Neural cell (in vitro differentiated cells): ENCODE measurements at regions not wholly inside any gene's neighbourhood (a gene's known extent, or its start where the extent isn't known, plus 50 kb on each side); places are given as distances from the start of the nearest gene placed in this dataset.

Experiments
- H2AFZ ChIP-seq: fragments of 200-600, 300-800 bp; sonication (generic), shearing (Covaris generic); 2 replicates; pipeline ENCODE4 v1.6.0; 2014; ENCODE audit warnings: low read depth, mild to moderate bottlenecking, antibody characterized with exemption, low read length, moderate library complexity
- H3F3A ChIP-seq: fragments of 200-600 bp; shearing (Covaris generic); 2 replicates; pipeline ENCODE4 v1.6.1; 2016; ENCODE audit warnings: mild to moderate bottlenecking, moderate library complexity, mixed read lengths, antibody characterized with exemption, low read length; ENCODE audit not compliant: insufficient read depth, poor library complexity, severe bottlenecking
- H3K27ac ChIP-seq: fragments of 200-600, 300-800 bp; sonication (generic), shearing (Covaris generic); 2 replicates; pipeline ENCODE4 v1.5.1; 2014; ENCODE audit warnings: mild to moderate bottlenecking, low read length, moderate library complexity
- H3K27me3 ChIP-seq: fragments of 300-800, 200-600 bp; sonication (generic), shearing (Covaris generic); 2 replicates; pipeline ENCODE4 v1.6.0; 2014; ENCODE audit warnings: mild to moderate bottlenecking, low read depth, low read length, moderate library complexity; ENCODE audit not compliant: insufficient read depth
- H3K36me3 ChIP-seq: fragments of 300-800, 200-600 bp; sonication (generic), shearing (Covaris generic); 2 replicates; pipeline ENCODE4 v1.5.1; 2014; ENCODE audit warnings: mild to moderate bottlenecking, antibody characterized with exemption, low read length, moderate library complexity; ENCODE audit not compliant: insufficient read depth
- H3K4me2 ChIP-seq: fragments of 300-800, 200-600 bp; sonication (generic), shearing (Covaris generic); 2 replicates; pipeline ENCODE4 v1.6.0; 2014; ENCODE audit warnings: mild to moderate bottlenecking, low read length
- H3K4me3 ChIP-seq: fragments of 300-800, 200-600 bp; sonication (generic), shearing (Covaris generic); 2 replicates; pipeline ENCODE4 v1.5.1; 2014; ENCODE audit warnings: mild to moderate bottlenecking, low read length, moderate library complexity
- H3K79me2 ChIP-seq: fragments of 200-600 bp; shearing (Covaris generic); replicated peaks from 2 replicates; pipeline ENCODE4 v1.6.0; 2014; ENCODE audit warnings: mild to moderate bottlenecking, low read length, moderate library complexity; ENCODE audit not compliant: insufficient read depth
- H3K9ac ChIP-seq: fragments of 300-800, 200-600 bp; sonication (generic), shearing (Covaris generic); 2 replicates; pipeline ENCODE4 v1.6.1; 2016; ENCODE audit warnings: mild to moderate bottlenecking, low read length, mixed read lengths
- H3K9me2 ChIP-seq: fragments of 200-600 bp; shearing (Covaris generic); 2 replicates; pipeline ENCODE4 v1.6.1; 2016; ENCODE audit warnings: mild to moderate bottlenecking, low read length, mixed read lengths; ENCODE audit not compliant: insufficient read depth
- H3K9me3 ChIP-seq: fragments of 200-600, 300-800 bp; sonication (generic), shearing (Covaris generic); 2 replicates; pipeline ENCODE4 v1.6.1; 2016; ENCODE audit warnings: mild to moderate bottlenecking, mixed run types, low read length, moderate library complexity, mixed read lengths
- H4K20me1 ChIP-seq: fragments of 200-600 bp; shearing (Covaris generic); 2 replicates; pipeline ENCODE4 v1.6.1; 2016; ENCODE audit warnings: mild to moderate bottlenecking, mixed run types; ENCODE audit not compliant: insufficient read depth
- EP300 ChIP-seq: fragments of 450-650 bp; conservative IDR thresholded peaks from 2 replicates; pipeline ENCODE4 v1.6.1; 2014; ENCODE audit warnings: antibody characterized with exemption, mild to moderate bottlenecking, moderate library complexity; ENCODE audit not compliant: poor library complexity, severe bottlenecking
- EZH2 ChIP-seq: fragments of 200-600, 300-800 bp; shearing (Covaris generic), sonication (generic); IDR thresholded peaks from 2 replicates; pipeline ENCODE4 v1.6.1; 2014; ENCODE audit warnings: antibody characterized with exemption, low read length, borderline replicate concordance, mild to moderate bottlenecking; ENCODE audit not compliant: insufficient read depth, poor library complexity, severe bottlenecking
- MXI1 ChIP-seq: fragments of 450-650 bp; conservative IDR thresholded peaks from 2 replicates; pipeline ENCODE4 v1.6.1; 2014; ENCODE audit warnings: antibody characterized with exemption, mild to moderate bottlenecking; ENCODE audit not compliant: poor library complexity, severe bottlenecking
- POLR2AphosphoS5 ChIP-seq: IDR thresholded peaks from 2 replicates; pipeline ENCODE4 v1.6.1; 2012
- RAD21 ChIP-seq: fragments of 450-650 bp; conservative IDR thresholded peaks from 2 replicates; pipeline ENCODE4 v1.6.1; 2014; ENCODE audit warnings: antibody characterized with exemption, mild to moderate bottlenecking, moderate library complexity
- SMC3 ChIP-seq: fragments of 450-650 bp; conservative IDR thresholded peaks from 2 replicates; pipeline ENCODE4 v1.6.1; 2014; ENCODE audit warnings: antibody characterized with exemption, mild to moderate bottlenecking, moderate library complexity; ENCODE audit not compliant: poor library complexity
- TAF1 ChIP-seq: IDR thresholded peaks from 2 replicates; pipeline ENCODE4 v1.6.1; 2012; ENCODE audit warnings: low read depth
- TF ChIP-seq, protein P1 (sequence below): IDR thresholded peaks from 2 replicates; pipeline ENCODE4 v1.6.1; 2012; ENCODE audit warnings: borderline replicate concordance
- TF ChIP-seq, protein P2 (sequence below): fragments of 450-650 bp; IDR thresholded peaks from 2 replicates; pipeline ENCODE4 v1.5.1; 2014; ENCODE audit warnings: antibody characterized with exemption, mild to moderate bottlenecking, moderate library complexity; ENCODE audit not compliant: poor library complexity, severe bottlenecking

DNA sequence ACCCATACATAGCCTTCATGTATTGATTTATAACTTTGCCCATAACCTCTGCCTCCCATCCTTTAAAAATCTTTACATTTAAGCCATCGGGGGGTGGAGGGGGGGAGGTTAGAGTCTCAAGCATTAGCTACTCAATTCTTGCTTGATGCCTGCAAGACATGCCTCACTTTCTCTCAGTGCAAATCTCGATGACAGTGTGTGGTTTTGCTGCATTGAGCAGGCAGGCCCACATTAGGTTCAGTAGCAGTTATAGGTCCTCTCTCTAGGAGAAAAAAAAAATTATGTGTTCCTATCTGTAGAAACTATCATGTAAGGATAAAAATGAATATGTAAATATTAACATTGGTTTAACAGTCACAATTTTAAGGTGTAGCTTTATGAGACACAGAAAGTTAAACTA is 314.0 kb upstream of the ANO3 start:
- TF ChIP-seq MXI1 (no peak), POLR2AphosphoS5 (no peak), EZH2 (no peak), TAF1 (no peak), RAD21 (no peak), EP300 (no peak), SMC3 (no peak)
- TF ChIP-seq, protein P1, sequence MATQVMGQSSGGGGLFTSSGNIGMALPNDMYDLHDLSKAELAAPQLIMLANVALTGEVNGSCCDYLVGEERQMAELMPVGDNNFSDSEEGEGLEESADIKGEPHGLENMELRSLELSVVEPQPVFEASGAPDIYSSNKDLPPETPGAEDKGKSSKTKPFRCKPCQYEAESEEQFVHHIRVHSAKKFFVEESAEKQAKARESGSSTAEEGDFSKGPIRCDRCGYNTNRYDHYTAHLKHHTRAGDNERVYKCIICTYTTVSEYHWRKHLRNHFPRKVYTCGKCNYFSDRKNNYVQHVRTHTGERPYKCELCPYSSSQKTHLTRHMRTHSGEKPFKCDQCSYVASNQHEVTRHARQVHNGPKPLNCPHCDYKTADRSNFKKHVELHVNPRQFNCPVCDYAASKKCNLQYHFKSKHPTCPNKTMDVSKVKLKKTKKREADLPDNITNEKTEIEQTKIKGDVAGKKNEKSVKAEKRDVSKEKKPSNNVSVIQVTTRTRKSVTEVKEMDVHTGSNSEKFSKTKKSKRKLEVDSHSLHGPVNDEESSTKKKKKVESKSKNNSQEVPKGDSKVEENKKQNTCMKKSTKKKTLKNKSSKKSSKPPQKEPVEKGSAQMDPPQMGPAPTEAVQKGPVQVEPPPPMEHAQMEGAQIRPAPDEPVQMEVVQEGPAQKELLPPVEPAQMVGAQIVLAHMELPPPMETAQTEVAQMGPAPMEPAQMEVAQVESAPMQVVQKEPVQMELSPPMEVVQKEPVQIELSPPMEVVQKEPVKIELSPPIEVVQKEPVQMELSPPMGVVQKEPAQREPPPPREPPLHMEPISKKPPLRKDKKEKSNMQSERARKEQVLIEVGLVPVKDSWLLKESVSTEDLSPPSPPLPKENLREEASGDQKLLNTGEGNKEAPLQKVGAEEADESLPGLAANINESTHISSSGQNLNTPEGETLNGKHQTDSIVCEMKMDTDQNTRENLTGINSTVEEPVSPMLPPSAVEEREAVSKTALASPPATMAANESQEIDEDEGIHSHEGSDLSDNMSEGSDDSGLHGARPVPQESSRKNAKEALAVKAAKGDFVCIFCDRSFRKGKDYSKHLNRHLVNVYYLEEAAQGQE = no peak
- TF ChIP-seq, protein P2, sequence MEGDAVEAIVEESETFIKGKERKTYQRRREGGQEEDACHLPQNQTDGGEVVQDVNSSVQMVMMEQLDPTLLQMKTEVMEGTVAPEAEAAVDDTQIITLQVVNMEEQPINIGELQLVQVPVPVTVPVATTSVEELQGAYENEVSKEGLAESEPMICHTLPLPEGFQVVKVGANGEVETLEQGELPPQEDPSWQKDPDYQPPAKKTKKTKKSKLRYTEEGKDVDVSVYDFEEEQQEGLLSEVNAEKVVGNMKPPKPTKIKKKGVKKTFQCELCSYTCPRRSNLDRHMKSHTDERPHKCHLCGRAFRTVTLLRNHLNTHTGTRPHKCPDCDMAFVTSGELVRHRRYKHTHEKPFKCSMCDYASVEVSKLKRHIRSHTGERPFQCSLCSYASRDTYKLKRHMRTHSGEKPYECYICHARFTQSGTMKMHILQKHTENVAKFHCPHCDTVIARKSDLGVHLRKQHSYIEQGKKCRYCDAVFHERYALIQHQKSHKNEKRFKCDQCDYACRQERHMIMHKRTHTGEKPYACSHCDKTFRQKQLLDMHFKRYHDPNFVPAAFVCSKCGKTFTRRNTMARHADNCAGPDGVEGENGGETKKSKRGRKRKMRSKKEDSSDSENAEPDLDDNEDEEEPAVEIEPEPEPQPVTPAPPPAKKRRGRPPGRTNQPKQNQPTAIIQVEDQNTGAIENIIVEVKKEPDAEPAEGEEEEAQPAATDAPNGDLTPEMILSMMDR = no peak
- Histone ChIP-seq H3K36me3 (no peaks in the 10 kb centered on the region), H3K4me3 (no peak overlapping the region), H3K27ac (no peak overlapping the region), H3K9me3 (no peaks in the 10 kb centered on the region), H3K4me2 (no peak overlapping the region), H4K20me1 (no peaks in the 10 kb centered on the region), H3F3A (peaks cover 3% of the 10 kb centered on the region), H2AFZ (no peak overlapping the region), H3K9me2 (no peaks in the 10 kb centered on the region), H3K9ac (no peak overlapping the region), H3K27me3 (no peaks in the 10 kb centered on the region), H3K79me2 (no peaks in the 10 kb centered on the region)

DNA sequence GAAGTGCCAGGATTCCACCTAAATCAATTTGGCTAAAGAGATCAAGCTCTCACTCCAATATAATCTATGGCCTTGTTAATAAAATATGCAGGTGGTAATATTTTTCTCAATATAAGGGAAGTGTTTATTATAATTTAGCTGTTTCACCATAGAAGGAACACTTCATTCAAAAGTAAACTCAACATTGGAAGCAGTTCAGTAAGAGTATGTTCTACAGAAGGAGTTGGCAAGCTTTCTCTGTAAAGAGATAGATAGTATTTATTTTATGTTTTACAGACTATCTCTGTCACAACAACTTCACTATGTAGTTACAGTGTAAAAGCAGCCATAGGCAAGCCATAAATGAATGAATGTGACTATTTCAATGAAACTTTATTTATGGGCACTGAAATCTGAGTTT is 313.6 kb upstream of the ANO3 start:
- no peaks in the 10 kb centered on the region for H3K9me2 ChIP-seq
- no peak overlapping the region for H3K4me3 ChIP-seq
- TF ChIP-seq SMC3 (no peak), TAF1 (no peak), MXI1 (no peak), EZH2 (no peak), RAD21 (no peak), EP300 (no peak), POLR2AphosphoS5 (no peak)
- TF ChIP-seq, protein P2 = no peak
- TF ChIP-seq, protein P1 = no peak
- H3F3A ChIP-seq = peaks cover 5% of the 10 kb centered on the region
- no peak overlapping the region for H3K4me2 ChIP-seq
- H3K9me3 ChIP-seq = no peaks in the 10 kb centered on the region
- no peaks in the 10 kb centered on the region for H3K79me2 ChIP-seq
- no peak overlapping the region for H3K27ac ChIP-seq
- H3K36me3 ChIP-seq = no peaks in the 10 kb centered on the region
- H2AFZ ChIP-seq = no peak overlapping the region
- no peaks in the 10 kb centered on the region for H4K20me1 ChIP-seq
- H3K27me3 ChIP-seq = no peaks in the 10 kb centered on the region
- H3K9ac ChIP-seq = no peak overlapping the region
